ENCODE measurements at regions not wholly inside any gene's neighbourhood (a gene's known extent, or its start where the extent isn't known, plus 50 kb on each side); places are given as distances from the start of the nearest gene placed in this dataset.
A peak's percentile ranks its signal among the peaks of the same experiment; 100 is the strongest.
"Not testable (repeated sequence)": the region's sequence is repeated elsewhere in the genome, so short reads cannot be mapped to it uniquely, and the experiment has no call there.

DNA sequence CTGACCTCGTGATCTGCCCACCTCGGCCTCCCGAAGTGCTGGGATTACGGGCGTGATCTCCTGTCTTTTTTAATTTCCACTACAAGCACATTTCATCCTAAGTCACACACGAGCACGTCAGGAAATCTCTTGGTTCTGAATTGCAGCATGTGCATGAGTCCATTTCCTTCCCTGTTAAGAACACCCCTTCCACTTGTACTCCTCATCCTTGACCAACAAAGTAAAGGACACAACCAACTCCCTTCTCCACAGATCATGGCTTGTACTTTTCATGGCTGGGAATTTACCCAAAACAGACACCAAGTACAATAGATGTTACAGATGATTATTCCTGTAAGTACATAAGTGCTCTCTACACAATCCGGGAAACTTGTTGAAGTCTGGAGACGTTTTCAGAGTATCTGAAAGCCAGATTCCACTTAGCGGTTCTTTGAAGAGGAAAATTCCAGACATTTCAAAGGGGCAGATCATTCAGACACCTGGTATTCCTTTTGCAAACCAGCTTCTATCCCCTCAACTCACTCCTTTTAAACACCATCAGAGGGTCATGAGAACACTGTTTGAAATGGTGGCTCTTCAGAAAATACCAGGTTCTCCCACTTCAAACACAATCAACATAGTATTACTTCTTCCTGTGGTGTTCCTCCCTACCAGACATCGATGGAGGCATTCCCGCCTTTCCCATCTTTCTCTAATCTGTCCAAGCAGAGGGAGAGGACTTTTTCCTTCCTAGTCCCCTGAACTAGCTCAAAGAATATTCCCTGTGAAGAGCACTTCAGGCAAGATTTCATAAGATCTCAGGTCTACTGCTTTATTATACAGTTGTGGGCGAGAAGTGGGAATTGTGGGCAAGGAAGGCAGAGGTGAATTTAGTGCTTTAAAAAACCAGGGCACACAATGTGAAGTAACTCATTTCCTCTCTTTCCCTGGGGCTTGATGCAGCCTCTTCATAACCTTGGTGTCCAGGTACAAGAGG, 80.1 kb upstream of the TSC22D2 start:
- DNase-seq = no peak

DNA sequence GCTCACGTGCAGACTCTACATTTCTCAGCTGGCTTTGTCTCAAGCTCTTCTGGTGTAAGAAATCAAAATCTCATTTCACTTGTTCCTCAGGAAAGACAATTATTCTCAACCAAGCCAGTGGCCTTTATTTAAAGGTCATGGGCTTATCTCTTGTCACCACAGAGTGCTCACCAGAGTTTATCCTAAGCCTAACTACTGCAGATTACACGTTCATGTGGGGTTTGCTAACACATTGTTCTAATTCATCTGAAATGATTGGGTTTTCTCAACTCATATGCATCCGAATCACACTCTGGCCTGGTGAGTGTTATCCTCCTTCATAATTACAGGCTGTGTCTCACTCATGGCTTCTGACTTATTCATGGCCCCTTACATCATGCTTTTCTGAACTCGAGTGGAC, 83.3 kb upstream of the TSC22D2 start:
- DNase-seq = no peak

DNA sequence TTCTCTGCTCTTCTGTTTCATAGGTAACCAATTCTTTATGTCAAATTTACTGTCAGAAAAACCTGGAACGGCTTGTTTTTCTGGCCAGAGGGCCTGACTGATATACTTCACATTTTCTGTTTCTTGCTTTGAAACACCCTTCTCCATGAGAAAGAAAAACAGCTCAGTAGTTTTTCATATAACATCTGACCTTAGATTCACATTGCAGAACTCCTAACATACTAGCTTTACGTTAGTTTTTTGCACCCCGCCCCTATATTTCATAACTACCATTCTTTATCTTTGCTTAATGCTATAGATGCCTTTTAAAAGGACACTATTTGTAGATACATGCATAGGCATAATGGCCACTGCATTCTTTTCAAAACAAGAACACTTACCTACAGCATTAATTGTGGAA, 83.9 kb upstream of the TSC22D2 start:
- DNase-seq = no peak

DNA sequence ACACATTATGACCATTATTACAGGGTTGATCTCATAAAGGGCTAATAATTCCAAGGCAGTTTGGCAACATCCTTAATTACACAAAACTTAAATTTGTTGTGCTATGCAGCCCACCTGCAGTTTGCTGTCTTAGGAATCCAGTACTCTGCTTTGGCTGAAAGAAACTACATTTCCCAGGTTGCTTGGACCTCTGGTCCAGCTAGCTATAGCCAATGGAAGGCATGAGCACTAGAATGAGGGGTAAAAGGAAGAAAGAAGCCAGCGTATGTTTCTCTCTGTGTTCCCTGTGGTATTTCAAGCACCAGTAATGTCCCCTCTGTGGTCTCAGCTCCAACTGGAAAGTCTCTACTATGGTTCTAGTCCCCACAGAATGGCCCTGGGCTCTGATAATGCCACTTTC, 84.3 kb upstream of the TSC22D2 start:
- DNase-seq = no peak

DNA sequence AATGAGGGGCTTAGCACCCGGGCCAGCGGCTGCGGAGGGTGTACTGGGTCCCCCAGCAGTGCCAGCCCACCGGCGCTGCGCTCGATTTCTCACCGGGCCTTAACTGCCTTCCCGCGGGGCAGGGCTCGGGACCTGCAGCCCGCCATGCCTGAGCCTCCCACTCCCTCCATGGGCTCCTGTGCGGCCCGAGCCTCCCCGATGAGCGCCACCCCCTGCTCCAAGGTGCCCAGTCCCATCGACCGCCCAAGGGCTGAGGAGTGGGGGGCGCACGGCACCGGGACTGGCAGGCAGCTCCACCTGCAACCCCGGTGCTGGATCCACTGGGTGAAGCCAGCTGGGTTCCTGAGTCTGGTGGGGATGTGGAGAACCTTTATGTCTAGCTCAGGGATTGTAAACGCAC, 85.0 kb upstream of the TSC22D2 start:
- DNase-seq = not testable (repeated sequence)

DNA sequence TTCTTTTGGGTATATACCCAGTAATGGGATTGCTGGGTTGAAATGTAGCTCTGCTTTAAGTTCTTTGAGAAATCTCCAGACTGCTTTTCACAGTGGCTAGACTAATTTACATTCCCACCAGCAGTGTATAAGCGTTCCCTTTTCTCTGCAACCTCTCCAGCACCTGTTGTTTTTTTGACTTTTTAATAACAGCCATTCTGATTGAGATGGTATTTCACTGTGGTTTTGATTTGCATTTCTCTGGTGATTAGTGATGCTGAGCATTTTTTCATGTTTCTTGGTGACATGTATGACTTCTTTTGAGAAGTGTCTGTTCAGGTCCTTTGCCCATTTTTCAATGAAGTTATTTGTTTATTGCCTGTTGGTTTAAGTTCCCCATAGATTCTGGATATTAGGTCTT, 87.1 kb upstream of the TSC22D2 start:
- not testable (repeated sequence) for DNase-seq

DNA sequence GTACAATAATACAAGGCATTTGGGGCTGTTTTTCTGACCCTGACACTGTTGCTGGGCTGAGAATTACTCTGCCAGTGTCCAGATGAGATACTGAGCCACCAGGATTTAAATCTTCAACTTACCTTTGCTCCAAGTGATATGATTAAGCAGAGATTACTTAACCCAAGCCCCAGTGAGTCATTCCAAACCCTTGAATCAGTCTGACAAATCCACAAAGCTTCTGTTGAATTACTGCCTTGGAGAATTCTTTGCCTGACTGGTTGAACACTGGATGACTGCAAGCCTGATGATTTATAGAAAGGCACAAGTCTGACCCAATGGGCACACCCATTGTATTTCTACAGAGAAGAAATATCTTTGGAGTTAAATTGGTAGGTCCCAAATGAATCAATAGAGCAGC, 88.2 kb upstream of the TSC22D2 start:
- no peak for DNase-seq

DNA sequence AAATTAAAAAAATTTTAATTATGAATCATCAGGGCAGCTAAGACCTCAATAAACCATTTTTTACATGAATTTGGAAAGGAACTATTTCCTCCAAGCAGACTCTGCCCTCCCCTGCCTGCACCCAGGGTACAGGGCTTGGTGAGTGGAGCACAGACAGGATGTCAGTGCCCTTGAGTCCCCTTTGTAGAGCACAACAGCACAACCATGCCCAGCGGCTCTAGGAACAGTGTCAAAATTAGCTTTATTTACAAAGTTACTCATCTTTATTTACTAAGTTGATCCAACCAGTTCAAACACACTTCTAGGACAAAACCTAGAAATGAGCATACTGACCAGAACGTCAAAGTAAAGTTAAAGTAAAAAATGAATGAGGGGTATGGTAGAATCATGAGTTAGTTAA, 90.6 kb upstream of the TSC22D2 start:
- DNase-seq = no peak

DNA sequence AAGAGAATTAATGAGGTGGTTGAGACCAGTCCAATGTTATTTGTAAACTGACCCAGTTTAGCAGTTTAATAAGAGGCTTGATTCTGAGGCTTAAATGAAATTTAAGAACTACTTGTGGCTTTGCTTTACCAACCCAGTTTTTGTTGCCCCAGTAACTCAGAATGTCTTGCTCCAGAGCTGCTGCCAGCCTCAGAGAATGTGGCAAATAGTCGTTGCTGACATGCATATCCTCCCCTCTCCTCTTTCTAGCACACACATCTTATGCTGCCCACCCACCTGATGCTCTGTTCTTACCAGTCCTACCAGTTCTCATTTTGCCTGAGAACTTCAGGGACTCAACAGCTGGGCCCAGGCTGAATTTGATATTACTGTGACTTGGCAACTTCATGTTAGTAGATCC, 92.4 kb upstream of the TSC22D2 start:
- no peak for DNase-seq

DNA sequence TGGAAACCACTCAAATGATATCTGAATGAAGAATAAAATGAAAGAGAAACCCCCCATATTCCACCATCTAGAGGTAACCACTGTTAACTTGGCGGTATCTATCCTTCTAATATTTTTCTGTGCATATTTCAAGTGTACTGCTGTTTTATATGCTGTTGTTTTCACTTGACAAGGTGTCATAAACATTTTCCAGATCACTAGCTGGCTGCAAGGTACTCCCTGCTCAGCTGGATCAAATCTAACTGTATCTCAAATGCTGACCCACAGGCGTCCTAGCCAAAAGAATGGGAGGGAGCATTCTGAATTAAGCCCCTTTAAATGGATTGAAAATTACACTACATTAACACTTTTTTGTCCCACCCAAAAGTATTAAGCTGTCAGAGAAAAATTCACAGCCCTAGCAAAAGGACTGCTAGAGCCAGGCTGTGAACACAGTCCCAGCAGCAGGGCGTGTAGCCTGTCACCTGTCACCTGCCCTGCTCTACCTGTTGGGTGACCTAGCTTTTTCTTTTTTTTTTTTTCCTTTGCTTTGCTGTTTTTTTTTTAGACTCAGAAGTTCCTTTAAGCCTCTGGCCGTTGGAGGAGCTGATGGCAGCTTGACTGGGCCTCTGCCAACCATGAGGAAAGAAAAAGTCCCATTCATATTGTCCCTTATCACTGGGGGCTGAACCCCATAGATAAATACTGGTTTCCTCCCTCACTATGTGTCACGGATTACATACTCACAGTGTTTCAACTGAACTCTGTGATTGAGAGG, 93.7 kb upstream of the TSC22D2 start:
- no peak for DNase-seq

DNA sequence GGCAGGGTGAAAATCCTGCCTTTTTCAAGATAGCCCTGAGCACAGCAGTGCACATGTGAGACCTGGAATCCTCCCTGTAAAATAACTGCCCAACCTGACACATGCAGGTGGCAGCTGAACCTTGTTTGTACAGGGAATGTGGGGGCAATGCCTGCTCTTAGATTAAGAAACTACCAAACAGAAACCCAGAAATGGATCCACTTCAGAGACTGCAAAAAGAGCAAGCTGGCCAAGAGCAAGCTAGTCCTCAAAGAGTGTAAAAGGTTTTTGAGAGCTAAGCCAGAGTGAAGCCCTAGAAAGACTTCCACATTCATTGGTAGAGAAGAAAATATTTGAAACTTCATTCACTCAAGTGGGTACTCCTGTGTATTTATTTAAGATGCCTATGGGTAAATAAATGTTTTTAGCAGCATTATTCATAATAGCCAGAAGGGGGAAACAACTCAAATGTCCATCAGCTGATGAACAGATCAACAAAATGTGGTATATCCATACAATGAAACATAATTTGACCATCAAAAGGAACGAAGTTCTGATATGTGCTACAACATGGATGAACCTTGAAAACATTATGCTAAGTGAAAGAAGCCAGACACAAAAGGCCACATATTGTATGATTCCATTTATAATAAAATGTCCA, 96.0 kb upstream of the TSC22D2 start:
- no peak for DNase-seq

DNA sequence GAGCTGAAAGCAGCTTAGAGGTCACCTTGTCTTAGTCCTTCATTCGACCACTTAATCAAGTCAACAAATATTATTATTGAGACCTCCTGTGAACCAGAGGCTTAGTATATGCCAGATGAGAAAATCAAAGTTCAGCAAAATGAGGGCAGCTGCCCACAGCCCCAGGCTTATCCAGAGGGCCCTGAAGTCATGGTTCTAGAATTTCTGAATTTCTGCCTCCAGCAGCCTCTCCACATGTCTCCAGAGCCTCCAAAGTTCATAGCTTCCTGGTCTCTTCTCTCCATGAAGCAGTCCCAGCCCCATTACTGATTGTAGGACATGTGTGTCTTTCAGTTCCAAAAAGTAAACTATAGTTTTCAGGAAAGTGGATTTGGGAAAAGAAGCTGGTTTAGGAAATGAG, 96.9 kb upstream of the TSC22D2 start:
- no peak for DNase-seq

DNA sequence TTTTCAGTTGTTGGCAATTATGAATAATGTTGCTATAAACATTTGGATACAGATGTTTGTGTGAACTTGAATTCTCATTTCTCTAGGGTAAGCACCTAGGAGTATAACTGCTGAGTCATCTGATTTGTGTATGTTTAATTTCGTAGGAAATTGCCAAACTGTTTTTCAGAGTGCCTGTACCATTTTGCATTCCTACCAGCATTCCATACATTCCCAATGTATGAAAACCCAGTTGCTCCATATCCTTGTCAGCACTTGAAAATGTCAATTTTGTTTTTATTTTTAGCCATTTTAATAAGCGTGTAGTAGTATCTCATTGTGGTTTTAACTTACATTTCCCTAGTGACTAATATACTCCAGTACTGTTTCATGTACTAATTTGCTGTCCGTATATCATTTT, 98.5 kb upstream of the TSC22D2 start:
- no peak for DNase-seq

DNA sequence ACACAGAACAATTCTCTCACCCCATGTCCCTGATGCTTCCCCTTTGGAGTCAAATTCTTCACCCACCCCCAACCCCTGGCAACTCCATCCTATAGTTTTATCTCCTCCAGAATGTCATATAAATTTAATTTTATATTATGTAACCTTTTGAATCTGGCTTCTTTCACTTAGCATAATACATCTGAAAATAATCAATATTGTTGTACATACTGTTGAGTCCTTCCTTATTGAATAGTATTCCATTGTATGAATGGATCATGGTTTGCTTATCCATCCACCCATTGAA, 98.9 kb upstream of the TSC22D2 start:
- DNase-seq = no peak

DNA sequence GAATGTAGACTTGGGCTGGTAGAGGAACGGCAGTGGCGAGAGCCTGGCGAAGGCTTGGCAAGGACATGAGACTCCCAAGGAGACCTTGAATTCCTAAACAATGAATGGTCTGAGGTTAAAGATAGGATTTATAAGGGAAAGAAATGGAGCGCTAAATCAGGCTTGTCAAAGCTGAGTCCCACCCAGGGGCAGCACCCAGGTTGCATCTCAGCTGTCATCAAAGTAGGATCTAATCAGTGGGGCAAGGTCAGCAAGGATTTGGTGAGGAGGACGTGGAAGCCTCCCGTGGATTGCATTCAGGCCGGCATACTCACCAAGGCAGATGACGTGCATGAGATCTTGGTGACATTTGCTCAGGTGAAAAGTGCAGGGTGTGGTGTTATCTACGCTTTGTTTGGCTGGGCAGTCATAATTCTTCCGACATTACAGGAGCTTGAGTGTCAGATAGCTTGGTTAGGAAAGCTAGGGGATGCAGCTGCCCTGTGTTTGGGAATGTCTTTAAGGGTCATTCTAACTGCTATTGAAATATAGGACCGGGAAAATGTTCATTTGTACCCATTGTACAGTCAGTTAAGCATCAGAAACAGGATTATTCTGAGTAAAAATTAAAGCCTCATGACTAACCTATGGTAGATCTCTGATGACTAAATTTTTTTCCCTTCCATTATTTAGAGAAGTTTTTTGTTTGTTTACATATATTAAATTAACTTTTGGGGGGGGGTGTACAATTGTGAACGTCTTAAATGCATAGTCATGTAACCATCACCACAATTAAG, 99.4 kb upstream of the TSC22D2 start:
- DNase-seq = no peak

DNA sequence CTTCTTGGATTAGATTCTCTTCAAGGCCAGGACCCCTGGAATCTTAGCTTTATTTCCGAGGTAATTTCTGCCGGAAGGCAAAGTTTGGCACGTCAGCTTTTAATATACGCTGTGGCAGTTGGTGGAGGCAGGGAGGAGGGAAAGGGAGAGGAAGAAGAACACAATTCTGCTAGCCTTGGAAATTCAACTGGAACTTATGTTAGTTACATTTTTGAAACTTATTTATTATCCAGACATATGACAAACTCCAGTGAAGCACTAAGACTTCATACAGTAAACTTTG, 100.1 kb upstream of the TSC22D2 start:
- DNase-seq = peak; percentile 59

DNA sequence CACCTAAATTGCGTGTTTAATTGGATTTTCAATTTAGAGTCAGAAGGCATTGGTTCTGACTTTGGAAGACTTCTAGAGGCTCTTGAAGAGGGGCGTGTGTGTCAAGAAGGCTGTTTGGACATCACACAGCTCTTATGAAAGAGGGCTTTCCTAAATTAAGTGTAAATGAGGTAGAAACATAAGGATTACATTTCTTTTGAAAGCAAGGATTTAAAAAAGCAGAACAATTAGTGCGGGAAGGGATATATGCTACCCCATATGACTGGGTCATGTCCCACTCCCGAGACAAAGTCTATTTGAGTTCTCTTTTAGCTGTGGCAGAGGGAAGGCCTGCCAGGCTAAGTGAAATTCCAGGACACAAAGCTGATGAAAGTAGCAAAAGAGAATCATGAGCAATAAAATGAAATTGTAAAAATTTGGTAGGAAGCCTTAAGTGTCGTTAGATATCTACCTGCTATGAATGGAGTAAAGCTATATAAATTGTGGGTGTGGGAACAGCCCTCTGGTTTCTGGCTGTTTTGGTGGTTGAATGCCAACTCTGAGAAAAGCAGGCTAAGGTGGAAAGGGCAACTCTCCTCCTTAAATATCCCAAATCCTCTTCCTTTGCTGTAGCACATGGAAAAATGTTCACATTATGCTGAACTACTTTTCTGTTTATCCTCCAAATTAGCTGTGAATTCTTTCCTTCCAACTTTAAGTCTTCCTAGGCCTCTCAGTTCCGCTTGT, 100.6 kb upstream of the TSC22D2 start:
- DNase-seq = peak; percentile 51

DNA sequence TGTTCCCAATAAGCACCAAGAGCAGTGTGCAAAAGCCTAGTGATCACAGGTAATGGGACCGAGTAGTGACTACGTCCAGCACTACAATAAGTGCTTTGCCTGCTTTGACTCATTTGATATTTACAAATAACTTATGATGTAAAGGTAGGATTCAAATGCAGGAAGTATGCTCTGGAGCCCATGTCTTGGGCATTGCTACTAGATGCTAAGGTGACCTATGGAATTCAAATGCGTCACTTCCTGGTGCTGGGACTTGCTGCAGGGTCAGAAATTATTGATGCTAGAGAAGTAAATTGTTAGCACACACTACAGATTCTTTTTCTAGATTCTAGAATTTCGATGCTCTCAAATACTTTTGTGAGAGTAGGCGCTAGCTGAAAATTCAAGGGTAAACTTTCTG, 101.2 kb upstream of the TSC22D2 start:
- DNase-seq = no peak

DNA sequence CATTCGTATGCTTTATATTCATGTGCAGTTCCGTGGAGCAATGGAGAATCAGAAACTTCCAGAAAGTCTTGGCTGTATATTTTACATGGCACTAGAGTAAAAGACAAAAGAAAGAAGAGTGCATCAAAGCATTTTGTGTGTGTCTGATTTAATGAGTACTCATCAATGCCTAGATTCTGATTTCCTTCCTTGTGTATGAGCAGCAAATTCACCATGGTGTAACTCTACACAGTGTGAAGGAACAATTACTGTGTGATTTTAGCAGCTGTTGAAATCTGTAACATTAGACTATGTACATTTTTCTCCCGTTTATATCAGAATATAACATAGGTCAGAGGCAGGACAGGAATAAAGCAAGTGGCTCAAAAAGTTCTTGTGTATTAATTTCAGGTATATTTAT, 102.0 kb upstream of the TSC22D2 start:
- no peak for DNase-seq

DNA sequence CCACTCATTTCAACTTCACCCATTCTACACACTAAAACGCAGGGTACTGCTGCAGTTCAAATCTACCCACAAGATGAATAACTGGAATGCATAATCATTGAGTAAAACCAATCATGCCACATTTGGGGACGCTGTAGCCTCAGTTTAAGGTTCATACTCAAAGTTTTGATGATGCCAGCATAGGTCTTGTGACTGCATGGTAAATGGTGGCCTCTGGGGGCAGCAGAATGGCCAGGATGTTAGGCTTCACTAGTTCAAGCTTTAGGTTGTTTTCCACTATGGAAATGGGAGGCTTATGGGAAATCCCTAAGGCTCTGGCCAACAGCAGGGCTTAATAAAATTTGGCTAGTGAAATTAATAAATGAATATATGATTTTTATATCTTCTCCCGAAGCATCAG, 104.3 kb upstream of the TSC22D2 start:
- no peak for DNase-seq

DNA sequence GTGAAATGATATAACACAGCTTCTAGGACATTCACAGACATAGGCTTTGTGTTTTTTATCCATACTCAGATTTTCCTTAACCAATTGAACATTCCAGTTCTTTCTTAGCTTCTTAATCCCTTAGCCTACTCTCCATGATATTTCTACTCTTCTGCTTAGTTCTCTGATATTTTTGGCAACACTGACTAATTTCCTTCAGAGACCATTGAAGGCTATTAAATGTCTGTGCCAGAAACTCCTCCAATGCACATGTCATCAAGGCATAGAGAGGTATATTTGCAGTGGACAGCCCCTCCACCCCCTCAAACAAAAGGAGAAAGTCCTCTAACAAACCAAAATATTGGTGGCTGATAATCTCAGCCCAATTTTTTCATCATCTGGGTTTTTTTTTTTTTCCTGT, 105.9 kb upstream of the TSC22D2 start:
- no peak for DNase-seq

DNA sequence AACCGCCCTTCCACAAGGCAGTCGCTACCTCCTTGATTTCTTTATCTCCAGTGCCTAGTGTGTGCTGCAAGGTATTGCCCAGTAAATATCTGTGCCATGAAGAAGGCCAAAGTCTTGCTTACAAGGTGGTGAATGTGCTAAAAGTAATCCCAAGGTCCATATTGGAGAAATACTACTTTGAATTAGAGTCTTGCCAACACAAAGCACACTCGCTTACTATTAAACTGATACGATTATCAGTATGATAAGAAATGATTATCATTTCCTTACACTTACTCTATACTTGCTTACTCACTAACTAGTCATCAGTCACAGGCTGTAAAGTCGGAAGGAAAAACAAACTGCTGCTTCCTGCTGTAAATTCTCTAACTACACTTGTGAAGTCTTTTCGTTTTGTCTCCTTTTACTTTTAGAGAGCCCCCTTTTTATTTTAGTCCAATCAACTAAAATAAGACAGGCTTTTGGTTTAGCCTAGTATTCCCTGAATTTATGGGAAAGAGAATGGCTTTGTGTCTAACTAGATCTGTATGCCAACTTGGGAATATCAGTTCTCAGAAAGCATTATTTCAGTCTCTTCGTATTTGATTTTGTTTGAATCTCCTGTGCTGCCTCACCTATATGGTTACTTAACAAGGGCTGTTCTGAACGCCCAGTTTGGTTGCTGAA, 107.1 kb upstream of the TSC22D2 start:
- no peak for DNase-seq
